Erythroblast (primary cell): ENCODE measurements at regions not wholly inside any gene's neighbourhood (a gene's known extent, or its start where the extent isn't known, plus 50 kb on each side); places are given as distances from the start of the nearest gene placed in this dataset.

Experiments used
- GATA1 ChIP-seq: IDR thresholded peaks from 2 replicates; pipeline ENCODE4 v1.6.1; 2011; ENCODE audit warnings: low read depth, mild to moderate bottlenecking, control low read depth, low read length, moderate library complexity
- POLR2A ChIP-seq: IDR thresholded peaks from 2 replicates; pipeline ENCODE4 v1.6.1; 2011; ENCODE audit warnings: mild to moderate bottlenecking, low read length

- TF ChIP-seq POLR2A (no peak), GATA1 (no peak)
Observed at GRCh38 chr10:36349445-36350078, 707.5 kb upstream of the FZD8 start.
